ENCODE measurements at regions not wholly inside any gene's neighbourhood (a gene's known extent, or its start where the extent isn't known, plus 50 kb on each side); places are given as distances from the start of the nearest gene placed in this dataset.
A peak's percentile ranks its signal among the peaks of the same experiment; 100 is the strongest.
"Not testable (repeated sequence)": the region's sequence is repeated elsewhere in the genome, so short reads cannot be mapped to it uniquely, and the experiment has no call there.

DNA sequence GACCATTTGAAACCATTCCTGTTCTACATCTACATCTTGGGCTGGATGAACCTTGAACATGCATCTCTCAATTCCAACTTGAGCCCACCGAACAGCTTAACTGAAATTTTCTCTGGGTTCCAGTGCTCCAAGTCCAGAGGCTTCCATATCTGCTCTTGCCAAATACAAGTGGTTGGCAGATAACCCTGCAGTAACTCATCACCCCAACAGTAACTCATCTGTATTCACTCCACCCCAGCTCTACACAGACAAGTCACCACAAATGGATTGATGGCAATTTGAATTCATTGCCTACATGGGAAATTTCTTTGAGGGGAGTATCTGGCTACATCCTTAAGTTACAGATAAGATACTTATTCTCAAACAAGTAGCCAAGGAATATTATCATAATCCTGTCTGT is 502.4 kb upstream of the TNP1 start:
- Histone ChIP-seq H3K27me3 (ENCODE audit: control insufficient read depth, insufficient read depth, low read length) (peaks cover 4% of the 10 kb centered on the region), H3K9ac (ENCODE audit: low read depth, low read length) (no peak overlapping the region), H3K4me1 (ENCODE audit: control insufficient read depth, insufficient read depth, low read length) (peaks cover 23% of the 10 kb centered on the region), H3K9me3 (replicated peaks; ENCODE audit: low read length) (no peaks in the 10 kb centered on the region), H3K4me3 (ENCODE audit: low read length) (no peak overlapping the region), H3K36me3 (ENCODE audit: insufficient read depth, low read length) (no peaks in the 10 kb centered on the region), H3K4me2 (ENCODE audit: low read length) (no peak overlapping the region)

DNA sequence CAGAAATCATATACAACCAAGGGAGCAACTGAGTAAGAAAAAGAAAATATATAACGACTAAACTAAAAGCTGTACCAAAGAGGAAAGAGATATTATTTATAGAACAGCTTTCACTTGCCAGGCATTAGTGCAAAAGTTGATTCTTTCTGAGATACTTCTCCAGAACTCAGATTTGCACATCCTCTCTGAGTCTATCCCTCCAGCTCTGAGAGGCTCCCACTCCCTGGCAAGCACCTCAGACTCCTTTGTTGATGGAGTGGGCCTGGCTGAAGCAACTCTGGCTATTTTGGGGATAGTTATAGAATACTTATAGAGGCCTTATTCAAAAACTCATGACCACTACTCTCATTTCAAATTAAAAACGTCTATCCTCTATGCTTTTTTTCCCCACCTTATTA is 501.6 kb upstream of the TNP1 start:
- Histone ChIP-seq H3K9ac (ENCODE audit: low read depth, low read length) (no peak overlapping the region), H3K4me1 (ENCODE audit: control insufficient read depth, insufficient read depth, low read length) (peaks cover 29% of the 10 kb centered on the region), H3K4me3 (ENCODE audit: low read length) (no peak overlapping the region), H3K27me3 (ENCODE audit: control insufficient read depth, insufficient read depth, low read length) (peaks cover 4% of the 10 kb centered on the region), H3K9me3 (replicated peaks; ENCODE audit: low read length) (no peaks in the 10 kb centered on the region), H3K4me2 (ENCODE audit: low read length) (no peak overlapping the region), H3K36me3 (ENCODE audit: insufficient read depth, low read length) (no peaks in the 10 kb centered on the region)

- Histone ChIP-seq H3K4me1 (ENCODE audit: control insufficient read depth, insufficient read depth, low read length) (peaks cover 29% of the 10 kb centered on the region), H3K4me3 (ENCODE audit: low read length) (no peak overlapping the region), H3K9ac (ENCODE audit: low read depth, low read length) (no peak overlapping the region), H3K9me3 (replicated peaks; ENCODE audit: low read length) (no peaks in the 10 kb centered on the region), H3K27me3 (ENCODE audit: control insufficient read depth, insufficient read depth, low read length) (peaks cover 4% of the 10 kb centered on the region), H3K36me3 (ENCODE audit: insufficient read depth, low read length) (no peaks in the 10 kb centered on the region), H3K4me2 (ENCODE audit: low read length) (no peak overlapping the region)
Observed at GRCh38 chr2:217360781-217361482, 501.1 kb upstream of the TNP1 start.

- no peak overlapping the region for H3K9ac ChIP-seq (ENCODE audit: low read depth, low read length)
- no peak overlapping the region for H3K4me3 ChIP-seq (ENCODE audit: low read length)
- peaks cover 29% of the 10 kb centered on the region for H3K4me1 ChIP-seq (ENCODE audit: control insufficient read depth, insufficient read depth, low read length)
- no peaks in the 10 kb centered on the region for H3K36me3 ChIP-seq (ENCODE audit: insufficient read depth, low read length)
- H3K9me3 ChIP-seq (replicated peaks; ENCODE audit: low read length) = no peaks in the 10 kb centered on the region
- peaks cover 4% of the 10 kb centered on the region for H3K27me3 ChIP-seq (ENCODE audit: control insufficient read depth, insufficient read depth, low read length)
- no peak overlapping the region for H3K4me2 ChIP-seq (ENCODE audit: low read length)
Observed at GRCh38 chr2:217360111-217360510, 500.2 kb upstream of the TNP1 start.

- no peaks in the 10 kb centered on the region for H3K9me3 ChIP-seq (replicated peaks; ENCODE audit: low read length)
- peaks cover 29% of the 10 kb centered on the region for H3K4me1 ChIP-seq (ENCODE audit: control insufficient read depth, insufficient read depth, low read length)
- H3K9ac ChIP-seq (ENCODE audit: low read depth, low read length) = no peak overlapping the region
- H3K4me3 ChIP-seq (ENCODE audit: low read length) = no peak overlapping the region
- H3K27me3 ChIP-seq (ENCODE audit: control insufficient read depth, insufficient read depth, low read length) = peaks cover 4% of the 10 kb centered on the region
- H3K4me2 ChIP-seq (ENCODE audit: low read length) = no peak overlapping the region
- no peaks in the 10 kb centered on the region for H3K36me3 ChIP-seq (ENCODE audit: insufficient read depth, low read length)
Observed at GRCh38 chr2:217357886-217358620, 498.2 kb upstream of the TNP1 start.

DNA sequence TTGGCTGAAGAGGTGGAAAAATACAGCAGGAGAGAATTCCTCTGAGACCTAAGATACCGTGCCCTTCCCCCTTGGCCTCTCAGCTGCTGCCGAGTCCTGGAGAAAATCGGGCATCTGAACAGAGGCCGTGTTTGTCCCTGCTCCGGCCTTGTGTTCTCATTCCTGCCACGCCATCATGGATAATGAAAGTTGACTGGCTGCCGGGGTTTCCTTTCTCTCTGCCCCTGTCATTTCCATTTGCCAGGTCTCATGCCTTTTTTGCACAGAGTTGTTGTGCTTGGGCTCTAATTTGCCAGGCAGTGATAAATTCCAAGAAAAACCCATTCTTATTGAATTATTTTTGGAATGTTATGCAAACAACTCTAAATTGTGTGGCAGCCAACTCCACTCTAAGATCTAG is 496.9 kb upstream of the TNP1 start:
- no peaks in the 10 kb centered on the region for H3K9me3 ChIP-seq (replicated peaks; ENCODE audit: low read length)
- peaks cover 29% of the 10 kb centered on the region for H3K4me1 ChIP-seq (ENCODE audit: control insufficient read depth, insufficient read depth, low read length)

GRCh38 chr2:217356142-217356541 is 496.3 kb upstream of the TNP1 start:
- peaks cover 24% of the 10 kb centered on the region for H3K4me1 ChIP-seq (ENCODE audit: control insufficient read depth, insufficient read depth, low read length)
- no peak overlapping the region for H3K9ac ChIP-seq (ENCODE audit: low read depth, low read length)
- no peak overlapping the region for H3K4me3 ChIP-seq (ENCODE audit: low read length)
- H3K4me2 ChIP-seq (ENCODE audit: low read length) = no peak overlapping the region
- H3K27me3 ChIP-seq (ENCODE audit: control insufficient read depth, insufficient read depth, low read length) = peaks cover 4% of the 10 kb centered on the region
- no peaks in the 10 kb centered on the region for H3K9me3 ChIP-seq (replicated peaks; ENCODE audit: low read length)
- H3K36me3 ChIP-seq (ENCODE audit: insufficient read depth, low read length) = no peaks in the 10 kb centered on the region

More for the DNA sequence above, 496.9 kb upstream of the TNP1 start:
- no peak overlapping the region for H3K4me3 ChIP-seq (ENCODE audit: low read length)
- H3K27me3 ChIP-seq (ENCODE audit: control insufficient read depth, insufficient read depth, low read length) = peaks cover 4% of the 10 kb centered on the region
- H3K9ac ChIP-seq (ENCODE audit: low read depth, low read length) = no peak overlapping the region
- no peaks in the 10 kb centered on the region for H3K36me3 ChIP-seq (ENCODE audit: insufficient read depth, low read length)
- peak overlapping the region; percentile 25 for H3K4me2 ChIP-seq (ENCODE audit: low read length)

GRCh38 chr2:217353591-217353990 is 493.7 kb upstream of the TNP1 start:
- Histone ChIP-seq H3K36me3 (ENCODE audit: insufficient read depth, low read length) (no peaks in the 10 kb centered on the region), H3K9ac (ENCODE audit: low read depth, low read length) (no peak overlapping the region), H3K4me2 (ENCODE audit: low read length) (no peak overlapping the region), H3K9me3 (replicated peaks; ENCODE audit: low read length) (no peaks in the 10 kb centered on the region), H3K27me3 (ENCODE audit: control insufficient read depth, insufficient read depth, low read length) (peaks cover 4% of the 10 kb centered on the region), H3K4me1 (ENCODE audit: control insufficient read depth, insufficient read depth, low read length) (peaks cover 15% of the 10 kb centered on the region), H3K4me3 (ENCODE audit: low read length) (no peak overlapping the region)

GRCh38 chr2:217351378-217351777 is 491.5 kb upstream of the TNP1 start:
- Histone ChIP-seq H3K4me2 (ENCODE audit: low read length) (no peak overlapping the region), H3K36me3 (ENCODE audit: insufficient read depth, low read length) (no peaks in the 10 kb centered on the region)

GRCh38 chr2:217349251-217349650 is 489.4 kb upstream of the TNP1 start:
- Histone ChIP-seq H3K4me1 (ENCODE audit: control insufficient read depth, insufficient read depth, low read length) (no peaks in the 10 kb centered on the region), H3K9ac (ENCODE audit: low read depth, low read length) (no peak overlapping the region), H3K9me3 (replicated peaks; ENCODE audit: low read length) (no peaks in the 10 kb centered on the region), H3K4me2 (ENCODE audit: low read length) (no peak overlapping the region), H3K36me3 (ENCODE audit: insufficient read depth, low read length) (no peaks in the 10 kb centered on the region), H3K27me3 (ENCODE audit: control insufficient read depth, insufficient read depth, low read length) (no peaks in the 10 kb centered on the region), H3K4me3 (ENCODE audit: low read length) (no peak overlapping the region)

More at GRCh38 chr2:217351378-217351777, 491.5 kb upstream of the TNP1 start:
- H3K4me3 ChIP-seq (ENCODE audit: low read length) = no peak overlapping the region
- H3K9ac ChIP-seq (ENCODE audit: low read depth, low read length) = no peak overlapping the region
- no peaks in the 10 kb centered on the region for H3K9me3 ChIP-seq (replicated peaks; ENCODE audit: low read length)
- H3K27me3 ChIP-seq (ENCODE audit: control insufficient read depth, insufficient read depth, low read length) = no peaks in the 10 kb centered on the region
- H3K4me1 ChIP-seq (ENCODE audit: control insufficient read depth, insufficient read depth, low read length) = no peaks in the 10 kb centered on the region

DNA sequence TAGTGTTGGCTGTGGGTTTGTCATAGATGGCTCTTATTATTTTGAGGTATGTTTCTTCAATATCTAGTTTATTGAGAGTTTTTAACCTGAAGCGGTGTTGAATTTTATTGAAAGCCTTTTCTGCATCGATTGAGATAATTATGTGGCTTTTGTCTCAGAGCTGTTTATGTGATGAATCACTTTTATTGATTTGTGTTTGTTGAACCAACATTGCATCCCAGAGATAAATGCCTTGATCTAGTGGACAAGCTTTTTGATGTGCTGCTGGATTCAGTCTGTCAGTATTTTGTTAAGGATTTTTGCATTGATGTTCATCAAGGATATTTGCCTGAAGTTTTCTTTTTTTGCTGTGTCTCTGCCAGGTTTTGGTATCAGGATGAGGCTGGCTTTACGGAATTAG is 487.8 kb upstream of the TNP1 start:
- H3K27me3 ChIP-seq (ENCODE audit: control insufficient read depth, insufficient read depth, low read length); H3K36me3 ChIP-seq (ENCODE audit: insufficient read depth, low read length); H3K9ac ChIP-seq (ENCODE audit: low read depth, low read length); H3K4me3 ChIP-seq (ENCODE audit: low read length); H3K4me2 ChIP-seq (ENCODE audit: low read length); H3K4me1 ChIP-seq (ENCODE audit: control insufficient read depth, insufficient read depth, low read length); H3K9me3 ChIP-seq (replicated peaks; ENCODE audit: low read length): not testable (repeated sequence)

- not testable (repeated sequence) for H3K4me3 ChIP-seq (ENCODE audit: low read length); H3K27me3 ChIP-seq (ENCODE audit: control insufficient read depth, insufficient read depth, low read length); H3K9me3 ChIP-seq (replicated peaks; ENCODE audit: low read length); H3K4me1 ChIP-seq (ENCODE audit: control insufficient read depth, insufficient read depth, low read length); H3K4me2 ChIP-seq (ENCODE audit: low read length); H3K36me3 ChIP-seq (ENCODE audit: insufficient read depth, low read length); H3K9ac ChIP-seq (ENCODE audit: low read depth, low read length)
Observed at GRCh38 chr2:217346043-217346442, 486.2 kb upstream of the TNP1 start.

Data from skeletal muscle satellite cell (primary cell).